ENCODE measurements at regions not wholly inside any gene's neighbourhood (a gene's known extent, or its start where the extent isn't known, plus 50 kb on each side); places are given as distances from the start of the nearest gene placed in this dataset.

- WGBS, 2 donors, result 1 to 3% methylated on average over 40 to 79 of the region's 80 CpGs
- Histone ChIP-seq H3K36me3 (replicated peaks in 1 of 2; ENCODE audit: insufficient read depth in 1 of 2, low read depth in 2 of 2) (no peaks in the 10 kb centered on the region), H3K4me1 (peaks cover 21% of the 10 kb centered on the region), H3K4me3 (peak overlapping the region in 1 of 2 donors; percentile 52), H3K9me3 (no peaks in the 10 kb centered on the region), H3K27me3 (peaks cover 0 to 35% of the 10 kb centered on the region in 2 donors), H3K27ac (no peak overlapping the region)
- peak; percentile 65 for ATAC-seq
- peak in 2 of 4 donors; percentile 12 to 13 for DNase-seq
- TF ChIP-seq POLR2A (IDR thresholded peaks at IDR 0.05) (no peak), CTCF (IDR thresholded peaks at IDR 0.05) (no peak)
- intact Hi-C loops (cut with DNase I), result no loop called here
Measured at GRCh38 chr1:218164930-218165700, 120.0 kb upstream of the RRP15 start.

GRCh38 chr1:218165701-218166114 is 119.4 kb upstream of the RRP15 start:
- peaks cover 0 to 35% of the 10 kb centered on the region in 2 donors for H3K27me3 ChIP-seq
- ATAC-seq, result no peak

GRCh38 chr1:218166268-218166945 is 118.7 kb upstream of the RRP15 start:
- no peak overlapping the region for H3K4me3 ChIP-seq
- no peaks in the 10 kb centered on the region for H3K9me3 ChIP-seq
- ATAC-seq, result no peak
- H3K4me1 ChIP-seq, result peaks cover 21% of the 10 kb centered on the region
- intact Hi-C loops (cut with DNase I), result no loop called here
- WGBS, 2 donors, result 32 to 40% methylated on average over 8 of the region's 8 CpGs
- H3K27ac ChIP-seq, result no peak overlapping the region
- DNase-seq, result no peak
- H3K36me3 ChIP-seq (replicated peaks in 1 of 2; ENCODE audit: insufficient read depth in 1 of 2, low read depth in 2 of 2), result no peaks in the 10 kb centered on the region
- peaks cover 0 to 35% of the 10 kb centered on the region in 2 donors for H3K27me3 ChIP-seq
- TF ChIP-seq POLR2A (IDR thresholded peaks at IDR 0.05), result no peak
- TF ChIP-seq CTCF (IDR thresholded peaks at IDR 0.05), result no peak

More at GRCh38 chr1:218165701-218166114, 119.4 kb upstream of the RRP15 start:
- Histone ChIP-seq H3K9me3 (no peaks in the 10 kb centered on the region), H3K27ac (no peak overlapping the region), H3K4me1 (peaks cover 21% of the 10 kb centered on the region), H3K36me3 (replicated peaks in 1 of 2; ENCODE audit: insufficient read depth in 1 of 2, low read depth in 2 of 2) (no peaks in the 10 kb centered on the region), H3K4me3 (no peak overlapping the region)
- WGBS, 2 donors, result 5 to 9% methylated on average over 10 of the region's 10 CpGs
- intact Hi-C loops (cut with DNase I), result no loop called here
- TF ChIP-seq CTCF (IDR thresholded peaks at IDR 0.05) (no peak), POLR2A (IDR thresholded peaks at IDR 0.05) (no peak)
- no peak for DNase-seq

GRCh38 chr1:218171302-218171893 is 113.7 kb upstream of the RRP15 start:
- Histone ChIP-seq H3K27me3 (peaks cover 0 to 10% of the 10 kb centered on the region in 2 donors), H3K9me3 (no peaks in the 10 kb centered on the region), H3K27ac (no peak overlapping the region), H3K4me1 (no peaks in the 10 kb centered on the region), H3K36me3 (replicated peaks in 1 of 2; ENCODE audit: insufficient read depth in 1 of 2, low read depth in 2 of 2) (no peaks in the 10 kb centered on the region), H3K4me3 (no peak overlapping the region)
- WGBS, 2 donors, result 1 to 2% methylated on average over 4 of the region's 4 CpGs
- DNase-seq (no peak), ATAC-seq (no peak)
- intact Hi-C loops (cut with DNase I), result no loop called here
- TF ChIP-seq POLR2A (IDR thresholded peaks at IDR 0.05) (no peak), CTCF (IDR thresholded peaks at IDR 0.05) (peak; percentile 41 to 87 (median 65))

Measured in body of pancreas (tissue), 4 donors.